A673 (cell line): ENCODE measurements at regions not wholly inside any gene's neighbourhood (a gene's known extent, or its start where the extent isn't known, plus 50 kb on each side); places are given as distances from the start of the nearest gene placed in this dataset.
"Not testable (repeated sequence)": the region's sequence is repeated elsewhere in the genome, so short reads cannot be mapped to it uniquely, and the experiment has no call there.

Experiments
- BruUV-seq: library from RNA; stranded (reverse); fragments of 400-500 nt; replicated peaks from 2 replicates; lab custom pipeline; 2021; lab: Mats Ljungman, UMichigan
- CTCF ChIA-PET: fragments of 300-600 bp; sonication (Branson Sonifier 250); formaldehyde crosslinking; loops from one replicate; lab custom pipeline; 2022; ENCODE audit warnings: antibody characterized with exemption; lab: Charles Lee
- POLR2A ChIA-PET: fragments of 300-600 bp; sonication (Branson Sonifier 250); formaldehyde crosslinking; loops from one replicate; lab custom pipeline; 2022; ENCODE audit warnings: antibody characterized with exemption; ENCODE audit not compliant: low non-redundant PET; lab: Charles Lee
- DNase-seq: peaks from one replicate; pipeline ENCODE4 v3.0.0-alpha.2; 2015; ENCODE audit warnings: low spot score
- H3K27ac ChIP-seq: fragments of 200-600 bp; sonication (generic); 2 replicates; pipeline ENCODE4 v1.5.1; 2016; ENCODE audit warnings: mixed run types, low read depth, mild to moderate bottlenecking, mixed read lengths, antibody characterized with exemption, low read length; ENCODE audit not compliant: poor library complexity, severe bottlenecking
- H3K27me3 ChIP-seq: fragments of 200-600 bp; sonication (generic); replicated peaks from 2 replicates; pipeline ENCODE4 v1.6.1; 2017; ENCODE audit warnings: mixed run types, low read depth, mild to moderate bottlenecking, mixed read lengths, antibody characterized with exemption, low read length; ENCODE audit not compliant: insufficient read depth, poor library complexity
- H3K36me3 ChIP-seq: fragments of 200-600 bp; sonication (generic); 2 replicates; pipeline ENCODE4 v1.6.1; 2016; ENCODE audit warnings: mixed run types, mild to moderate bottlenecking, mixed read lengths, antibody characterized with exemption, low read length; ENCODE audit not compliant: insufficient read depth, poor library complexity, severe bottlenecking
- H3K4me1 ChIP-seq: fragments of 200-600 bp; sonication (generic); 2 replicates; pipeline ENCODE4 v1.6.1; 2017; ENCODE audit warnings: mixed run types, mild to moderate bottlenecking, mixed read lengths, antibody characterized with exemption, low read length; ENCODE audit not compliant: insufficient read depth, poor library complexity, severe bottlenecking
- H3K4me3 ChIP-seq: fragments of 200-600 bp; sonication (generic); 2 replicates; pipeline ENCODE4 v1.5.1; 2016; ENCODE audit warnings: low read depth, mixed run types, mild to moderate bottlenecking, mixed read lengths, low read length; ENCODE audit not compliant: poor library complexity, severe bottlenecking
- H3K9me3 ChIP-seq: fragments of 200-600 bp; sonication (generic); 2 replicates; pipeline ENCODE4 v1.6.1; 2016; ENCODE audit warnings: mixed run types, low read depth, mild to moderate bottlenecking, mixed read lengths, antibody characterized with exemption, low read length; ENCODE audit not compliant: poor library complexity, severe bottlenecking
- CTCF ChIP-seq: fragments of 300-800, 200-600 bp; sonication (generic); conservative IDR thresholded peaks from 2 replicates; pipeline ENCODE4 v1.5.1; 2017; ENCODE audit warnings: low read depth, mild to moderate bottlenecking, antibody characterized with exemption, low read length, moderate library complexity, mixed read lengths
- EZH2 ChIP-seq: fragments of 200-600 bp; sonication (generic); IDR thresholded peaks from 2 replicates; pipeline ENCODE4 v1.6.1; 2017; ENCODE audit warnings: borderline replicate concordance, low read depth, mild to moderate bottlenecking, mixed read lengths, antibody characterized with exemption, low read length; ENCODE audit not compliant: poor library complexity, severe bottlenecking
- intact Hi-C: fragments of 100-400 bp; cut with micrococcal nuclease; formaldehyde crosslinking; loops from one replicate; pipeline ENCODE4 v1.10.0; 2022; ENCODE audit not compliant: unreplicated experiment

GRCh38 chr6:62998022-62998421 lies 213.2 kb upstream of the FKBP1C start:
- ChIA-PET POLR2A (no interaction called here), CTCF (no interaction called here)
- H3K27me3 ChIP-seq = no peaks in the 10 kb centered on the region
- no TSS peak for BruUV-seq
- no peak overlapping the region for H3K27ac ChIP-seq
- intact Hi-C loops = no loop called here
- H3K4me1 ChIP-seq = no peaks in the 10 kb centered on the region
- no peak for TF ChIP-seq EZH2
- TF ChIP-seq CTCF = no peak
- no peak for DNase-seq
- H3K9me3 ChIP-seq = peaks cover 4% of the 10 kb centered on the region
- H3K36me3 ChIP-seq = no peaks in the 10 kb centered on the region
- no peak overlapping the region for H3K4me3 ChIP-seq

- H3K4me1 ChIP-seq, H3K4me3 ChIP-seq, H3K36me3 ChIP-seq, CTCF ChIA-PET, POLR2A ChIA-PET, H3K27ac ChIP-seq, H3K9me3 ChIP-seq, BruUV-seq, intact Hi-C loops, H3K27me3 ChIP-seq, DNase-seq: not testable (repeated sequence)
These were observed 212.0 kb upstream of the FKBP1C start for GRCh38 chr6:62999242-62999641.

- Histone ChIP-seq H3K27ac (no peak overlapping the region), H3K4me3 (no peak overlapping the region)
These were observed 211.5 kb upstream of the FKBP1C start for GRCh38 chr6:62999796-63000195.

GRCh38 chr6:63006018-63006417 lies 205.3 kb upstream of the FKBP1C start:
- CTCF ChIA-PET, H3K27me3 ChIP-seq, H3K4me1 ChIP-seq, H3K4me3 ChIP-seq, POLR2A ChIA-PET, DNase-seq, H3K27ac ChIP-seq, intact Hi-C loops, H3K36me3 ChIP-seq, H3K9me3 ChIP-seq, BruUV-seq: not testable (repeated sequence)

More at GRCh38 chr6:62999796-63000195, 211.5 kb upstream of the FKBP1C start:
- Histone ChIP-seq H3K4me1 (no peaks in the 10 kb centered on the region), H3K9me3 (peaks cover 8% of the 10 kb centered on the region), H3K27me3 (no peaks in the 10 kb centered on the region), H3K36me3 (no peaks in the 10 kb centered on the region)
- TF ChIP-seq CTCF (no peak), EZH2 (no peak)
- intact Hi-C loops = no loop called here
- BruUV-seq = no TSS peak
- no peak for DNase-seq
- ChIA-PET POLR2A (no interaction called here), CTCF (no interaction called here)

GRCh38 chr6:63010962-63011361 lies 200.3 kb upstream of the FKBP1C start:
- H3K9me3 ChIP-seq, H3K4me3 ChIP-seq, CTCF ChIA-PET, DNase-seq, H3K27me3 ChIP-seq, BruUV-seq, H3K4me1 ChIP-seq, H3K36me3 ChIP-seq, H3K27ac ChIP-seq, intact Hi-C loops, POLR2A ChIA-PET: not testable (repeated sequence)
